ENCODE measurements at regions not wholly inside any gene's neighbourhood (a gene's known extent, or its start where the extent isn't known, plus 50 kb on each side); places are given as distances from the start of the nearest gene placed in this dataset.

- no peak for TF ChIP-seq CTCF (conservative IDR thresholded peaks at IDR 0.05; ENCODE audit: low read length)
- no peak for TF ChIP-seq EZH2phosphoT487 (IDR thresholded peaks at IDR 0.05; ENCODE audit: borderline replicate concordance, low read depth, low read length)
Observed at GRCh38 chr6:128667339-128667858, 147.0 kb upstream of the PTPRK start.
